Mesothelial cell of epicardium (in vitro differentiated cells): ENCODE measurements at regions not wholly inside any gene's neighbourhood (a gene's known extent, or its start where the extent isn't known, plus 50 kb on each side); places are given as distances from the start of the nearest gene placed in this dataset.
A peak's percentile ranks its signal among the peaks of the same experiment; 100 is the strongest.

Source experiments
- DNase-seq, 2 experiments: peaks; one replicate each; pipeline ENCODE4 v3.0.0; 2021; ENCODE audit warnings: low spot score in 2 of 2; ENCODE audit not compliant: unreplicated experiment in 2 of 2
- H3K27ac Mint-ChIP-seq: 2 replicates; pipeline ENCODE4 v1.8.0; 2021; ENCODE audit warnings: mixed read lengths
- H3K27me3 Mint-ChIP-seq: 2 replicates; pipeline ENCODE4 v1.8.0; 2021; ENCODE audit warnings: low read depth, mixed read lengths
- H3K36me3 Mint-ChIP-seq: 2 replicates; pipeline ENCODE4 v1.8.0; 2021; ENCODE audit warnings: mixed read lengths
- H3K4me1 Mint-ChIP-seq: 2 replicates; pipeline ENCODE4 v1.8.0; 2021; ENCODE audit warnings: mixed read lengths
- H3K4me3 Mint-ChIP-seq: 2 replicates; pipeline ENCODE4 v1.8.0; 2021; ENCODE audit warnings: mild to moderate bottlenecking, moderate library complexity, mixed read lengths
- H3K9me3 Mint-ChIP-seq: 2 replicates; pipeline ENCODE4 v1.8.0; 2021; ENCODE audit warnings: mixed read lengths
- TF ChIP-seq, protein P1 (sequence below): fragments of 200-600 bp; sonication (generic); IDR thresholded peaks from one replicate; pipeline ENCODE4 v1.5.0; 2021; ENCODE audit warnings: antibody characterized with exemption; ENCODE audit not compliant: unreplicated experiment

DNA sequence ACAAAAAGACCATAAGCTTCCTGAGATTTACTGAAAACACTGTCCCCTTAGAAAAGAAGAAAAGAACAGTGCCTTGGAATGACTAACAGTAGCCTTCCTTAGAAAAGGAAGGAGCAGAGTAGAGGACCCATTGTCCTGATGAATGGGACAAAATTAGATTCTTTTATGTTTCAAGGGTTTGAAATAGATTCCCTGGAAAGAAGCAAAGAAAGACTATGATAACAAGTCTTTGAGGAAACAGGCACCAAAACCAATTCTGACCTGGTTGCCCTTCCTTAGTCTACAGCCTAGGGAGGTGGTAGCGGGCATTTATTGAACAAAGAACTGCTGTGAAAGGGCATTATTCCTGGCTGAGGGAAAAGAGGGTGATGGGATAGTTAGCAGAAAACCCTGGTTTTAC is 1024.8 kb downstream of the TBL1XR1 start:
- TF ChIP-seq, protein P1, sequence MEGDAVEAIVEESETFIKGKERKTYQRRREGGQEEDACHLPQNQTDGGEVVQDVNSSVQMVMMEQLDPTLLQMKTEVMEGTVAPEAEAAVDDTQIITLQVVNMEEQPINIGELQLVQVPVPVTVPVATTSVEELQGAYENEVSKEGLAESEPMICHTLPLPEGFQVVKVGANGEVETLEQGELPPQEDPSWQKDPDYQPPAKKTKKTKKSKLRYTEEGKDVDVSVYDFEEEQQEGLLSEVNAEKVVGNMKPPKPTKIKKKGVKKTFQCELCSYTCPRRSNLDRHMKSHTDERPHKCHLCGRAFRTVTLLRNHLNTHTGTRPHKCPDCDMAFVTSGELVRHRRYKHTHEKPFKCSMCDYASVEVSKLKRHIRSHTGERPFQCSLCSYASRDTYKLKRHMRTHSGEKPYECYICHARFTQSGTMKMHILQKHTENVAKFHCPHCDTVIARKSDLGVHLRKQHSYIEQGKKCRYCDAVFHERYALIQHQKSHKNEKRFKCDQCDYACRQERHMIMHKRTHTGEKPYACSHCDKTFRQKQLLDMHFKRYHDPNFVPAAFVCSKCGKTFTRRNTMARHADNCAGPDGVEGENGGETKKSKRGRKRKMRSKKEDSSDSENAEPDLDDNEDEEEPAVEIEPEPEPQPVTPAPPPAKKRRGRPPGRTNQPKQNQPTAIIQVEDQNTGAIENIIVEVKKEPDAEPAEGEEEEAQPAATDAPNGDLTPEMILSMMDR = no peak
- no peaks in the 10 kb centered on the region for H3K27me3 Mint-ChIP-seq
- H3K4me3 Mint-ChIP-seq = no peak overlapping the region
- H3K36me3 Mint-ChIP-seq = peaks cover 2% of the 10 kb centered on the region
- no peak for DNase-seq
- H3K4me1 Mint-ChIP-seq = peaks cover 2% of the 10 kb centered on the region
- peaks cover 8% of the 10 kb centered on the region for H3K9me3 Mint-ChIP-seq
- no peak overlapping the region for H3K27ac Mint-ChIP-seq

DNA sequence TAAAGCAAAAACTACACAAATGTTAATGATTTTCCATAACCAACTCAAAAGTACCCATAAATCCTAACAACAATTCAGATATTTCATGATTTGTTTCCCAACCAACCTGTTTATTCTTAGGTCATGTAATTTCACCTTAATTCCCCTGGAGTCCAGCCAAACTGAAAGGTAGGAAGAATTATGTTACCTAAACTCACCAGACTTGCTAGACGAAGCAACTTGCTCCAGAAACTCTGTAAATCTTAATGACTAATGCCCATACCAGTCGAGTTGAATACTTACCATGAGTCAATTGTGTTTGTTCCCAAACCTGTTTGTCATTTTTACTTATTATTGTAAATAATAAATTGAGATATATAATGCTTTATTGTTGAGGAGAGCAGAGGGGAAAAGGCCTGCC is 1030.0 kb downstream of the TBL1XR1 start:
- no peak for DNase-seq
- H3K4me1 Mint-ChIP-seq = peaks cover 12% of the 10 kb centered on the region
- no peak overlapping the region for H3K4me3 Mint-ChIP-seq
- TF ChIP-seq, protein P1 = no peak
- H3K27me3 Mint-ChIP-seq = no peaks in the 10 kb centered on the region
- peak overlapping the region; percentile 76 for H3K27ac Mint-ChIP-seq
- H3K36me3 Mint-ChIP-seq = peaks cover 2% of the 10 kb centered on the region
- peaks cover 32% of the 10 kb centered on the region for H3K9me3 Mint-ChIP-seq

DNA sequence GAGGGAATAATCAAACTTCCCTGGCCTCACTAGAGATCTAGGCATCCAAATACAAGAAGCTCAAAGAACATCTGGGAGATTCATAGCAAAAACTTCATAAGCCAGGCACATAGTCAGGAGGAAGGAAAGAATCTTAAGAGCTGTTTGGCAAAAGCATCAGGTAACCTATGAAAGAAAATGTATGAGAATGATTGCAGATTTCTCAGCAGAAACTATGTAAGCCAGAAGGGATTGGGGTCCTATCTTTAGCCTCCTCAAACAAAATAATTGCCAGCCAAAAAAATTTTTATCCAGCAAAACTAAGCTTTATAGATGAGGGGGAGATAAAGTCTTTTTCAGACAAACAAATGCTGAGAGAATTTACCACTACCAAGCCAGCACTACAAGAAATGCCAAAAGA is 1036.3 kb downstream of the TBL1XR1 start:
- no peak overlapping the region for H3K27ac Mint-ChIP-seq
- no peaks in the 10 kb centered on the region for H3K27me3 Mint-ChIP-seq
- H3K4me3 Mint-ChIP-seq = no peak overlapping the region
- TF ChIP-seq, protein P1 = no peak
- peaks cover 5% of the 10 kb centered on the region for H3K36me3 Mint-ChIP-seq
- no peaks in the 10 kb centered on the region for H3K4me1 Mint-ChIP-seq
- peaks cover 64% of the 10 kb centered on the region for H3K9me3 Mint-ChIP-seq
- DNase-seq = no peak

DNA sequence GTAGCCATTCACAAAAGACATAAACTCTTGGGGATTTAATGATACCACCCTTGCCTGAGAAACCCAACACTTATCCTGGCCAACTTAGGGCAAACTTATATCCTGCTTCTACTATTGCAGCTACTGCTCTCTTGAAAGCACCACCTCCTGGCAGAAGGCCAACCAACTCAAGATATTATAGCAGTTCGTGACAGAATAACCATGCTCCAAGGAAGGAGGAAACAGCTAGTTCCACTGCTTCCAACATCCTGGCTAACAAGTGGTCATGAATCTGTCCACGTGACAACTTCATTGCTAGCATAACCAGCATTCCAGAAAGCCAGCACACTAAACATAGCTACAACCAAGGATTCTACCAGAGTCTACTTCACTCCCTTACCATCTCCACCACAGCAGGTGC is 1037.5 kb downstream of the TBL1XR1 start:
- Mint-ChIP-seq H3K4me3 (no peak overlapping the region), H3K4me1 (peaks cover 2% of the 10 kb centered on the region), H3K27ac (no peak overlapping the region), H3K9me3 (peaks cover 59% of the 10 kb centered on the region), H3K27me3 (no peaks in the 10 kb centered on the region), H3K36me3 (peaks cover 5% of the 10 kb centered on the region)
- TF ChIP-seq, protein P1 = no peak
- DNase-seq = no peak

DNA sequence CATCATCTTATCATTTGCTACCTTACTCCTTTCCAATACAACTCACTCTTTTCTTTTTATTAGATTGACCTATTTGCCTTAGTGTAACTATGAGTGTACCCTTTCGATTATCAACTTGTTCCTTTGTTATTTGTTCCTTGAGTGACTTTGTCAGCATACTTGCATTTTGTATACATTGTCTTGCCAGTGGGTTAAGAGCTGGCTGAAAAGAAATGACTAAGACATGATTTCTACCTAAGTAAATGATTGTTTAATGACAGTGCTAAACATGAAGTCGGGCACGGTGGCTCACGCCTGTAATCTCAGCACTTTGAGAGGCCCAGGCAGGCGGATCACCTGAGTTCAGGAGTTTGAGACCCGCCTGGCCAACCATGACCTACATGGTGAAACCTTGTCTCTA is 1042.3 kb downstream of the TBL1XR1 start:
- H3K4me3 Mint-ChIP-seq = no peak overlapping the region
- H3K27me3 Mint-ChIP-seq = no peaks in the 10 kb centered on the region
- H3K36me3 Mint-ChIP-seq = no peaks in the 10 kb centered on the region
- TF ChIP-seq, protein P1 = no peak
- H3K4me1 Mint-ChIP-seq = peaks cover 4% of the 10 kb centered on the region
- DNase-seq = no peak
- H3K9me3 Mint-ChIP-seq = peaks cover 18% of the 10 kb centered on the region
- H3K27ac Mint-ChIP-seq = no peak overlapping the region

DNA sequence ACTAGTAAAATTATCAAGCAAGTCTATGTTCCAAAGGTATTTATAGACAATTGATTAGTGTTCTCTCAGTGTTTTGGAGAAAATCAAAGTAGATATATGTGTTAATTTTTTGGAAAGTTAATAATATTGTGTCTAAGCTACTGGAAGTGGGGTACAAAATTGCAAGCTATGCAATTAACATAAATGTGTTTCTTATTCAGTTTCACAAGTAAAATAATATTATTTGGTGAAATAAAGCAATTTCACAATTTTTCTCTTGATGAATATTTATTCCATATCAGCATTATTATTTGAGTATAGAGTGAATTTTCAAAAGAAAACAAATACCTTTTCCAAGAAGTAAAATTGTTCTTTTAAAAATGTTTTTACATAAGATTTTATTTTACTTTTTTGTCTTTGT is 1047.7 kb downstream of the TBL1XR1 start:
- H3K9me3 Mint-ChIP-seq = peaks cover 4% of the 10 kb centered on the region
- peaks cover 2% of the 10 kb centered on the region for H3K4me1 Mint-ChIP-seq
- H3K36me3 Mint-ChIP-seq = no peaks in the 10 kb centered on the region
- no peaks in the 10 kb centered on the region for H3K27me3 Mint-ChIP-seq
- DNase-seq = no peak
- H3K4me3 Mint-ChIP-seq = no peak overlapping the region
- TF ChIP-seq, protein P1 = no peak
- no peak overlapping the region for H3K27ac Mint-ChIP-seq
